ENCODE measurements at regions not wholly inside any gene's neighbourhood (a gene's known extent, or its start where the extent isn't known, plus 50 kb on each side); places are given as distances from the start of the nearest gene placed in this dataset.

- DNase-seq (ENCODE audit: low read depth in 1 of 2, low spot score in 1 of 2): no peak
- Histone ChIP-seq H3K4me3 (no peak overlapping the region), H3K4me1 (ENCODE audit: low read depth) (no peaks in the 10 kb centered on the region), H3K36me3 (no peaks in the 10 kb centered on the region), H3K9me3 (ENCODE audit: low read depth) (no peaks in the 10 kb centered on the region), H3K27ac (no peak overlapping the region), H3K27me3 (no peaks in the 10 kb centered on the region)
- no peak for TF ChIP-seq CTCF (IDR thresholded peaks at IDR 0.05; ENCODE audit: low read depth, low read length)
These were observed 321.1 kb downstream of the HS3ST3B1 start for GRCh38 chr17:14621826-14622614.

DNA sequence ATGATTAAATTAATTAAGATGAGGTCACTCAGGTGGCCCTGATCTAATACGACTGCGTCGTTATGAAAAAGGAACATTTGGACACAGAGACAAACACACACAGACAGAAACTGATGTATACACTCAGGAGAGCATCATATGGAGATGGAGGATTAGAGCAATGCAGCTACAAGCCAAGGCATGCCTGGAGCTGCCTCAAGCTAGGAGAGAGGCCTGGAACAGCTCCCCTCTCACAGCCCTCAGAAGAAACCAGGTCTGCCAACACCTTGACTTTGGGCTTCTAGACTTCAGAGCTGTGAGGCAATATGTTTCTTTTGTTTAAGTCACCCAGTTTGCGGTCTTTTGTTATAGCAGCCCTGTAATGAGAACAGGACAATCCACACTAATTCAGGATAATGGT lies 318.9 kb downstream of the HS3ST3B1 start:
- no peak overlapping the region for H3K27ac ChIP-seq
- TF ChIP-seq CTCF (IDR thresholded peaks at IDR 0.05; ENCODE audit: low read depth, low read length): no peak
- H3K36me3 ChIP-seq: no peaks in the 10 kb centered on the region
- no peaks in the 10 kb centered on the region for H3K27me3 ChIP-seq
- no peak overlapping the region for H3K4me3 ChIP-seq
- DNase-seq (ENCODE audit: low read depth in 1 of 2, low spot score in 1 of 2): no peak
- H3K4me1 ChIP-seq (ENCODE audit: low read depth): no peaks in the 10 kb centered on the region
- H3K9me3 ChIP-seq (ENCODE audit: low read depth): no peaks in the 10 kb centered on the region

DNA sequence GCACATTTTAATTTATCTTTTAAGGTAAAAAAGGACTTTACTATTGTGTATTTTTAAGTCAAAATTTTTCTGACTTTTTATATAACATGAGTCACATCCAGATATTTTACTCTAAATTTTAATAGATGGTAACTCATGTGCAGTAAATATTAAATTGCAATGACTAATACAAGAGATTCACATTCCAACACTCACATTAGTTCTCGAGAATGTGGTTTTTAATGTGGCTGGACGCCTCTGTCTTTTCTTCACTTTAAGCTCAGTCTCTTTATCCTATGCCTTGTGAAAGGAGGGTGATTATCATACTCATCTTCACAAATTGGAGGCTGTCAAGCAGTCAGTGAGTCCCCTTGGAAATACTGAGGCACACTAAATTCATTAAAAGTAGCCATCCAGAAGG lies 315.6 kb downstream of the HS3ST3B1 start:
- H3K27ac ChIP-seq: no peak overlapping the region
- no peaks in the 10 kb centered on the region for H3K9me3 ChIP-seq (ENCODE audit: low read depth)
- no peak overlapping the region for H3K4me3 ChIP-seq
- no peak for TF ChIP-seq CTCF (IDR thresholded peaks at IDR 0.05; ENCODE audit: low read depth, low read length)
- no peaks in the 10 kb centered on the region for H3K4me1 ChIP-seq (ENCODE audit: low read depth)
- H3K27me3 ChIP-seq: no peaks in the 10 kb centered on the region
- no peak for DNase-seq (ENCODE audit: low read depth in 1 of 2, low spot score in 1 of 2)
- no peaks in the 10 kb centered on the region for H3K36me3 ChIP-seq

DNA sequence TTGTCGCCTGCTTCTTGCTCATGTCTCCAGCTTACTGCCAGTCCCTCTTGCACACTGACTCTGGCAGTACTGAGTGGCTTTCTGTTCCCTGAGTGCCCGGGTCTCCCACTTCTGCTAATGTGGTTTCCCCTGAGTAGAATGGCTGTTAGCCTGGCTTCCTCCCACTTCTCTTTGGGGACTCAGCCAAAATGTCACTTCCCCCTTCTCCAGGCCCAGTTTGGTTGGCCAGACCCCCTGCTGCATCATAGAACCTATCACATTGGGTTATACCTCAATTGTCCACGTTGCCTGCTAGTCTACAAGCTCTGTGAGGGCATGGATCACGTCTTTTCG lies 304.4 kb downstream of the HS3ST3B1 start:
- DNase-seq (ENCODE audit: low read depth in 1 of 2, low spot score in 1 of 2): no peak
- Histone ChIP-seq H3K4me3 (no peak overlapping the region), H3K27me3 (no peaks in the 10 kb centered on the region), H3K27ac (no peak overlapping the region), H3K9me3 (ENCODE audit: low read depth) (no peaks in the 10 kb centered on the region), H3K36me3 (no peaks in the 10 kb centered on the region), H3K4me1 (ENCODE audit: low read depth) (no peaks in the 10 kb centered on the region)
- no peak for TF ChIP-seq CTCF (IDR thresholded peaks at IDR 0.05; ENCODE audit: low read depth, low read length)

DNA sequence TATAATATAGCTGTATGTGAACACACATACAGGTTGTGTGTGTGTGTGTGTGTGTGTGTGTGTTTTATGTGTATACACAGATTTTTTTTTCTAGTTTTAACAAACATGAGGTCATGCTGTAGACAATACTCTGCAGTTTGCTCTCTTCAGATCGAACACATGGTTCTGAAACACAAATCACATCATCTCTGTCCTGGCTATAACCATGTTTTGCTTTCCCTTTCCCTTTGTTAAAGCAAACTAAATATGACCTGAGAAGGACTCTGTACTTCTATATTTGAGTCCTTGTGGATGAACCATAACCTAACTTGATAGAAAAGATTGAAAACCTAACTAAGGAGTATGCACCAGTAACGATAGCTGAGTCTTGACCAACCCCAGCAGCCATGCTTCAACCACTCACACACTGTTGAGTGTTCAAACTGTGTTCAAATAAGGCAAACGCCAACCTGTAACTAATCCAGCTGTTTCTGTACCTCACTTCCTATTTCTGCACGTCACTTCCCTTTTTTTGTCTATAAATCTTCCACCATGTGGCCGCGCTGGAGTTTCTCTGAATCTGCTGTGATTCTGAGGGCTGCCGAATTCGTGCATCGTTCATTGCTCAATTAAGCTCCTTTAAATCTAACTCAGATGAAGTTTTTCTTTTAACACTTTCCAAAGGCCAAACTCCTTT lies 303.8 kb downstream of the HS3ST3B1 start:
- Histone ChIP-seq H3K9me3 (ENCODE audit: low read depth) (no peaks in the 10 kb centered on the region), H3K4me3 (no peak overlapping the region), H3K27me3 (no peaks in the 10 kb centered on the region), H3K36me3 (no peaks in the 10 kb centered on the region), H3K27ac (no peak overlapping the region), H3K4me1 (ENCODE audit: low read depth) (no peaks in the 10 kb centered on the region)
- DNase-seq (ENCODE audit: low read depth in 1 of 2, low spot score in 1 of 2): no peak
- TF ChIP-seq CTCF (IDR thresholded peaks at IDR 0.05; ENCODE audit: low read depth, low read length): no peak

All from cardiac muscle cell (in vitro differentiated cells and primary cell).